GM12892 (cell line): ENCODE measurements at regions not wholly inside any gene's neighbourhood (a gene's known extent, or its start where the extent isn't known, plus 50 kb on each side); places are given as distances from the start of the nearest gene placed in this dataset.

Experiments used
- DNase-seq: peaks from one replicate; pipeline ENCODE4 v3.0.0; 2011; ENCODE audit not compliant: insufficient read length
- FAIRE-seq: peaks from 2 replicates; lab custom pipeline; 2011; peaks lifted over from hg19 to GRCh38; lab: Jason Lieb, UNC
- POLR2A ChIP-seq: IDR thresholded peaks from 2 replicates; pipeline ENCODE4 v1.6.1; 2011; ENCODE audit warnings: low read depth, low read length, control low read depth
- POLR2AphosphoS5 ChIP-seq: IDR thresholded peaks from 2 replicates; pipeline ENCODE4 v1.6.1; 2011; ENCODE audit warnings: low read depth, low read length, control low read depth
- TAF1 ChIP-seq: IDR thresholded peaks from 2 replicates; pipeline ENCODE4 v1.6.1; 2011; ENCODE audit warnings: low read depth, mild to moderate bottlenecking, control low read depth, low read length, borderline replicate concordance

GRCh38 chr14:22098435-22098834, 424.8 kb upstream of the OR4E1 start:
- TF ChIP-seq POLR2A (no peak), POLR2AphosphoS5 (no peak), TAF1 (no peak)
- DNase-seq (no peak), FAIRE-seq (no peak)

GRCh38 chr14:22097586-22098292, 424.1 kb upstream of the OR4E1 start:
- FAIRE-seq = no peak
- TF ChIP-seq POLR2A = no peak
- no peak for TF ChIP-seq TAF1
- TF ChIP-seq POLR2AphosphoS5 = no peak
- DNase-seq = no peak

GRCh38 chr14:22097072-22097471, 423.5 kb upstream of the OR4E1 start:
- FAIRE-seq (no peak), DNase-seq (no peak)
- no peak for TF ChIP-seq TAF1
- no peak for TF ChIP-seq POLR2A
- TF ChIP-seq POLR2AphosphoS5 = no peak

- no peak for TF ChIP-seq POLR2A
- TF ChIP-seq TAF1 = no peak
- TF ChIP-seq POLR2AphosphoS5 = no peak
Measured at GRCh38 chr14:22096514-22096895, 422.9 kb upstream of the OR4E1 start.

GRCh38 chr14:22095860-22096513, 422.4 kb upstream of the OR4E1 start:
- no peak for DNase-seq
- no peak for TF ChIP-seq POLR2A
- TF ChIP-seq POLR2AphosphoS5 = no peak
- no peak for TF ChIP-seq TAF1
- FAIRE-seq = no peak

More at GRCh38 chr14:22096514-22096895, 422.9 kb upstream of the OR4E1 start:
- DNase-seq (no peak), FAIRE-seq (no peak)

GRCh38 chr14:22089940-22090339, 416.3 kb upstream of the OR4E1 start:
- no peak for TF ChIP-seq TAF1
- no peak for TF ChIP-seq POLR2AphosphoS5
- no peak for TF ChIP-seq POLR2A

GRCh38 chr14:22088614-22089342, 415.2 kb upstream of the OR4E1 start:
- FAIRE-seq = no peak
- DNase-seq = no peak
- no peak for TF ChIP-seq POLR2A
- TF ChIP-seq POLR2AphosphoS5 = no peak
- no peak for TF ChIP-seq TAF1

More at GRCh38 chr14:22089940-22090339, 416.3 kb upstream of the OR4E1 start:
- FAIRE-seq = no peak
- no peak for DNase-seq

- DNase-seq (no peak), FAIRE-seq (no peak)
- TF ChIP-seq TAF1 = no peak
- no peak for TF ChIP-seq POLR2AphosphoS5
- no peak for TF ChIP-seq POLR2A
Measured at GRCh38 chr14:22086131-22086530, 412.5 kb upstream of the OR4E1 start.

- TF ChIP-seq TAF1 (no peak), POLR2AphosphoS5 (no peak), POLR2A (no peak)
- FAIRE-seq (peak; percentile 79), DNase-seq (no peak)
Measured at GRCh38 chr14:22084393-22085281, 411.0 kb upstream of the OR4E1 start.

GRCh38 chr14:22081337-22081736, 407.7 kb upstream of the OR4E1 start:
- FAIRE-seq (no peak), DNase-seq (no peak)
- no peak for TF ChIP-seq POLR2A
- TF ChIP-seq POLR2AphosphoS5 = no peak
- no peak for TF ChIP-seq TAF1

- DNase-seq = no peak
- FAIRE-seq = no peak
- TF ChIP-seq POLR2A (no peak), TAF1 (no peak), POLR2AphosphoS5 (no peak)
Measured at GRCh38 chr14:22079766-22080165, 406.1 kb upstream of the OR4E1 start.

- FAIRE-seq (no peak), DNase-seq (no peak)
- TF ChIP-seq POLR2A (no peak), POLR2AphosphoS5 (no peak), TAF1 (no peak)
Measured at GRCh38 chr14:22073801-22074200, 400.2 kb upstream of the OR4E1 start.
